ENCODE measurements at regions not wholly inside any gene's neighbourhood (a gene's known extent, or its start where the extent isn't known, plus 50 kb on each side); places are given as distances from the start of the nearest gene placed in this dataset.

DNA sequence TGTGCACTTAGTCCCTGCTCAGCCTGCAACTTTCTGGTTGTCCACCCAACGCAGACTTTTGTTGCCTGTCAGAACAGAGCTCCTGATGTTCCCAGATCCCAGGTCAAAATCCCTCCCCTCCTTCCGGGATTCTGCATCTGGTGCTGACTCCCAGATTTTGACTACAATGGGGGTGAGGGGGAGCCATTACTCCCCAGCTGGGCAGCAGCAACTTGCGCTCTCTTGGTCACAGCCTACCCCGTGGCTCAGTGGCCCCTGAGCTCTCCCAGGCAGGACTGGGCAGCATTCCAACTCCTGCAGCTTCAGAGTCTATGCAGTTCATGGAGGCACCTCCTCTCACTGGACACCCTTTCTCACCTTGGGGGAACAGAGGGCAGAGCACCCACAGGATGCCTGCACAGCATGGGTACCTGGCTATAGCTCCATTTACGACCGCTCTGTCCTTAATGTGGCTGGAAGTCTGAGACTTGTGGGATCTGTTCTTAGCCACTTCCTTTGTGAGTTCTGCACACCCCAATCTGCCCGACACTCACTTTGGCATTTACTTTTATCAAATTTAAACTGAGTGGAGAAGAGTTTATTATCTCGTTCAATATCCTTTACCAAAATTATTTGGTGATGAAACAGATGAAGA is 545.5 kb upstream of the MGMT start:
- DNase-seq: no peak

DNA sequence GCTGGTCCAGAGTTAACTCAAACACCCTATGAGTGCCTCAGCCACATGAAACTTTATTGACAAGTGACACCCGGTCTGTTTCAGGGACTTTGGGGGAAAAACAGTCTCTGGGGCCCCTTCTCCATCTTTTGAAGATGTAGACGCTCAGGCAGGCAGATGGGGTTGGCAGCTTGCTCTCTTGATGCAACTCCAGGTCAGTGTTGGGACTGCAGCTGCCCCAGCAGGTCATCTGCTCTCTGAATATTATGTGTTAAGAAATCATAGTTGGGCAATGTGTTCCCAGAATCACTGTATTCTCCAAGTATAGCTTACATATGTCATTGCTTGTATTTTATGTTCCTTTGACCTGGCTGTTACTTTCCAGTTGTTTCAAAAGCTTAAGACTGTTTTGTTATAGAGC is 544.9 kb upstream of the MGMT start:
- DNase-seq: no peak

GRCh38 chr10:128922619-128923196 is 544.3 kb upstream of the MGMT start:
- no peak for DNase-seq

DNA sequence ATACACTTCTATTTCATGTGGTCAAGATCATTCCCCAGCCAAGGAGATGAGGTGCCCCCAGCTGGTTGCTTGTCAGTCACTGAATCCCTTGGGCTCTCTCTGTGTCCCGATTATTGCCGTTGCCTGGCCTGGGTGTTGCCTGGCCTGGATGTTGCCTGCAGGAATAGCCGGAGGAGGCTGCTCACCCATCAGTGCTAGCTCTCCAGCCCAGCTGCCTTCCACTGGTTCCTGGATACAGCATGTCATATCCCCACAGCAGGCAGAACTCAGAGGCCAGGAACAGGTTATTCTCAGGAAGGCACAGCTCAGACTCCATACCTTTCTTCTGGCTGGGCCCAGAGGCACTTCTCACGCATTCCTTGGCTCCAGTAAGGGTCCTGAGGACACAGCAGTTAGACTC is 542.1 kb upstream of the MGMT start:
- no peak for DNase-seq

DNA sequence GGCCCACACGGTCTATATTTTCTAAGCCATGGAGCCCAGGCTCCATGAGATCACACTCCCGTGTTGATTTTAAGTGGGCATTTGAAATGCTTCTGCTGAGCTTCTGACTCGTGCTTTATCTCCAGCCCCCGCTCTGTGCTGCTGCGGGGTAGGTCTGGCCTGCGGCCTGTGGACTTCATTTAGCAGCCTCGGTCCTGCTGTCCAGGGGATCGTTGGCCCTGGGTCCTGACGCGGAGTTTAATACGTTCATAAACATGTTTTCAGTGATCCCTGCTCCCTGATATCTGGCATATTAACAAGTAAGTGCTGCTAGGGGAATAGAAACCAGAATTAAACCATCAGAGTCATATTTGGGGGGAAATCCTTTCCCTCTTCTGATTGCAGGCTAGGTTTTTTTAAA is 540.3 kb upstream of the MGMT start:
- DNase-seq: no peak

DNA sequence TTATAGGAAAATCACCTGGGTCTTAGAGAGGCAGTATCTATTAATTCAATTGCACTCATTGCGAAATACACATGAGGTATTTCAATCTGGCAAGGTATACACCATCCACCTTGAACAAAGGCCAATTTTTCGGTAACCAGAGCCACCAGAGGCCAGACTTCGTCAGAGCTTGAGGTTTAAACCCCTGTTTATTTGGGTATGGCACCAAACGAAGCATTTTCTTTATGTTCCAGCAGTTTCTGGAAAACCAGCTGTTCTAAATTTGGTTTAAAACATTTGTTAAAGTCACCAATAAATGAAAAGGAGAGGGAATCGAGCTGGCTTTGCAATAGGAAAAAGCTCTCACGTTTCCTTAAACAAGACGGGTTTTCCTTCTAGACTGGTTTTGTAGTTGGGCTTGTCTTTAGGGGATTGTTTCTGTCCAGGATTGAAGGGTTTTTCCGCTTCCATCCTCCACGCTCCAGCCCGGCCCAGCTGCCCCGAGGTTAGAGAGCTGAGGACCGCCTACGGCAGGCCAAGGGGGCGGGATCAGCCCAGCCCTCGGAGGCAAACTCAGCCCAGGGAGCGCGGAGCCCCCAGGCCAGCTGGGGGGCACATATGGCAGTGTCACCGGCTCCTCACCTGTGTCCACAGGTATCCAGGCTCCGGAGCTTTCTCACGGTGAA is 539.4 kb upstream of the MGMT start:
- no peak for DNase-seq

- DNase-seq: no peak
These were observed 538.7 kb upstream of the MGMT start for GRCh38 chr10:128928231-128928836.

DNA sequence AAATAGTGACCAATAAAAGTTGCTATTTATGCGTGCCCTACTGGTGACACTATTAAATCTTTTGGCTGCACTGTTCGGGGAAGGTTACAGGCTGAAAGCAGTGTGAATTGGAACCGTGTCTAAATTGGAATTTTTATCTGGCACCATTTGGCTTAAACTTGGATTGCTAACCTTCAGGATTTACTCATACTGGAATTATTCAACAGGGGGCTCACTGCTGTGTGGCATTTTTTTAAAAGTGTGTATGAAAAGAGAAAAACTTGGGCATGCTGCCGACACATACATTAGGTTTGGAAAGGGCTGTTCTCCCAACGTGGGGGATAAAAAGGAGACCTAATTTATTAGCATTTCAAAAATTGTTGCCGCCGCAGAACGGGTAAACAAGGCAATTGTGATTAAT is 537.9 kb upstream of the MGMT start:
- no peak for DNase-seq

DNA sequence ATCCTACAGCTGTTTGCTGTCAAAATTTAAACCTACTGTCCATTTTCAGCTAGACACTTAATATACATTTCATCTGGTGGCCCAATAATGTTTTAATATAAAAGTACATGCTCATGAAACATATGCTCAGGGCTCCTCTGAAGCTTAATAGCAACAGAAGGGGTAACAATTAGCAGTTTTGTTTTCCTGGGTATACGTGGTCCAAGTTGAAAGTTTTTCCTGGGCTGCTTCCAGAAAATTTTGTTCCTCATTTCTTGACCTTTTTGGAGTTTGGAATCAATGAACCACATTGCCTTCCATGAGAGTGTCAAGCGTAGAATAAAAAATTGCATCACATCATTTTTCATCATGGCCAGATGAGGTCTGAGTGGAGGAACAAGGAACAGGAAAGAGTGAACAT is 537.3 kb upstream of the MGMT start:
- DNase-seq: no peak

- no peak for DNase-seq
These were observed 536.5 kb upstream of the MGMT start for GRCh38 chr10:128930515-128930914.

DNA sequence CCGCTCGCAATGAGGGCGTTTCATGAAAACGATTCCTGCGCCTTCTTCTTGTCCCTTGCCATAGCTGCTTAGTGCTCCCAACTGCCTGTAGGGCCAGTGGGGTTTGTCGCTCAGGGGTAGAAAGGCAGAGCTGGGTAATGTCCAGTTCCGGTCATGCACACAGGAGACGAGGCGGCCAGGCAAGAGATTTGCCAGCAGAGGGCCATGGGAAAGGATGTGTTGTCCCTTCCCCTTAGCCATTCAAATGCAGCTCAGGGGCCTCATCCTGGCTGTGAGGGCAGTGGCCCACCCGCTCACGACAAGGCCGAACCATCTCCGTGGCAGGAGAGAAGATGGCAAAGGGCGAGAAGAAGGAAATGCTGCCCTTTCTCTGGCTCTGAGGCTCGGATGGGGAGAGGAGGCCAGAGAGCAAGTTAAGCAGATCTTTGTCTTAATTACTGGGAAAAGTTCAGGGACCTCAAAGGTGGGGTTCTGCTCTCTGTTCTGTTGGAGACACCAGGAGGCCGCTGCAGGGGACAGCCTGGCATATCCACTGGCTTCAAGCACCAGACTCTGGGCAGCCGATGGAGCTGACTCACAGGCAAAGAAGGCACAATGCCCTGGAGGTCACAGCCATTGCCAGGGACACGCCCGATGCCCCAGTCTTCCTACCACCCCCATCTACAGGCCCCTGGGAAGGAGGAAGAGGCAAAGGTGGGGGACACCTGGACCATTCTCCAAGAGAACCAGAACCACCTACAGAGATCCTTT is 534.8 kb upstream of the MGMT start:
- no peak for DNase-seq

- no peak for DNase-seq
These were observed 532.5 kb upstream of the MGMT start for GRCh38 chr10:128934492-128934891.

DNA sequence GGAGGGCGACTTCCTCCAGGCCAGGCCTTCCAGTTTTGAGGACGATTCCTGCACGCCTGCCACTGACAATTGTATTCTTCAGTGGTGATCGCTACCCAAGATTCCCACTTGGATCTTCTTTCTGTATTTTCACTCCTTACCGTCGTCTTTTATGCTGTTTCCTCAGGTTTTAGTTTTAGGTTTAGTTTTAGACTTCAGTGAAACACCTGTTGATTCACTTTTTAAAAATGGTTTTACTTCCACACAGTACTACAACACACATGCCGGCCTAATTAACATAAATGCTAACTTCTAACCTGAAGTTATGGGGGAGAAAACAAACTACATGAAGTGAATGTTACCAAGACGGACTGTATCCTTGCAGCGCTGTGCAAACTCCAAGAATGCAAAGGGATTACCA is 530.6 kb upstream of the MGMT start:
- no peak for DNase-seq

GRCh38 chr10:128938558-128938957 is 528.5 kb upstream of the MGMT start:
- DNase-seq: no peak

DNA sequence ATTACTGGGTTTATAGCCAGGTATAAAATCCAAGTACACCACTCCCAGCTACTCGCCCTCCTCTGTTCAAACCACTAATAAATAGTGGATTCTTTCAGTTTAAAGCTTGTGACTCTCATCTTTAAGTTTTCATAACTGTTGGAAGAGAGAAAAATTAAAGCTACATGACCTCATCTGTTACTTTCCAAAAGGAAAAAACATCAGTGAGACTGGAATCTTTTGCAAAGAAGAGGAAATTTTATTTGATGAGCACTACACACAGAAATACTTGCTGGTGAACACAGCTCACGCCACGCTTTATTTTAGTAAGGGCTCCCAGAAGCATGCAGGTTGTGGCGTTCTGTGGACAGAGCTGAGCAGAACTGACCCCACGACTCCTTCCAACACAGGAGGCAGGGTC is 527.0 kb upstream of the MGMT start:
- DNase-seq: no peak

- DNase-seq: no peak
These were observed 523.9 kb upstream of the MGMT start for GRCh38 chr10:128943111-128943510.

DNA sequence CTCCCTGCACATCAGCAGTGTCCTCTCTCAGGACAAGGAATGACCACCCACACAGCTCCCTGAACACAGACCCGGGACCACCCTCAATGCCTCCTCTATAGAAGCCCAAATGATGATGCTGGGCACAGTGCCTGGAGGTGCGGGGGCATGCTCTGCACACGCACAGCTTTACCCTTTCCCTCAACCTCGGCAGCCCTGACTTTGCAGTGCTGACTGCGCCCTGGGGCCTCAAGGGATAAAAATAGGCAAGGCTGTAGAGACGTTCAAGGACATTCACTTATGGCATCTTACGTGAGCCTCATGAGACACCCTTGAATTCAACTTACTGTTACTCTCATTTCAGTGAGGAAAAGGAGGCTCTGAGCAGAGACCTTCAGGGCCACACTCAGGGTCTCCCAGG is 521.6 kb upstream of the MGMT start:
- no peak for DNase-seq

- DNase-seq: no peak
These were observed 516.7 kb upstream of the MGMT start for GRCh38 chr10:128950159-128950915.

DNA sequence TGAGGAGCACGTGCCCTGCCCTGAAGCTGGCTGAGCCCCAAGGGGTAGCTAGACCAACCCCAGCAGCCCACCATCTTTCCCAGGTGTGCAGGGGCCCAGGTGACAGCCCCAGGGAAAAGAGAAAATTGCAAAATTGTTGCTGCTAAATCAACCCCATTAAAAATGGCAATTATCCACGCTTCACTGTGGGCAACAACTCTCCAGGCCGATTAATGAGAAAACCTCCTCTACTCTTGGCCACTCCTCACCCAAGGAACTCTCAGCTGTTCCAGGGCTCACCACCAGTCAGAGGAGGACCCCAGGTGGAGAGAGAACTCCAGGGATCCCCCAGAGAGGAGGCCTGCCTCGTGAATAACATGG is 516.1 kb upstream of the MGMT start:
- DNase-seq: no peak

- DNase-seq: no peak
These were observed 514.2 kb upstream of the MGMT start for GRCh38 chr10:128952856-128953255.

DNA sequence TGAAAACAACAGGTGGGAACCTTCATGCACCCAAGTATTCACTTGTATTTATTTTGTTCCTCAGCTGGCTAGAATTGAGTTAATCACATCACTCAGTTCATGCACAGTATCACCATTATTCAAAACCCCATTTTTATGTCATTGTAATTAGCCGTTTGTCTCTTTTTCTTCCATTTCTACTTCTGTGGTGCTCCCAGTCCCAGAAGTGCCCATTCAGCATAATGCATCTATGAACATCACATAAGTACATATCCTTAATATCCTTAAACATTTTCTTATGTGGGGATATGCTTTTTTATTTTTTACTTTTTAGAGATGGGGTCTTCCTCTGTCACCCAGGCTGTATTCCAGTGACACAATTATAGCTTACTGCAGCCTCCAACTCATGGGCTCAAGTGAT is 510.9 kb upstream of the MGMT start:
- no peak for DNase-seq

- DNase-seq: no peak
These were observed 509.8 kb upstream of the MGMT start for GRCh38 chr10:128957221-128957620.
